Right forelimb (tissue), 1 donor: ENCODE measurements at regions not wholly inside any gene's neighbourhood (a gene's known extent, or its start where the extent isn't known, plus 50 kb on each side); places are given as distances from the start of the nearest gene placed in this dataset.

Experiments used
- DNase-seq: peaks from one replicate; pipeline ENCODE4 v3.0.0-alpha.2; 2018

- DNase-seq: no peak
These were observed 315.1 kb upstream of the CBLB start for GRCh38 chr3:106183762-106184391.

DNA sequence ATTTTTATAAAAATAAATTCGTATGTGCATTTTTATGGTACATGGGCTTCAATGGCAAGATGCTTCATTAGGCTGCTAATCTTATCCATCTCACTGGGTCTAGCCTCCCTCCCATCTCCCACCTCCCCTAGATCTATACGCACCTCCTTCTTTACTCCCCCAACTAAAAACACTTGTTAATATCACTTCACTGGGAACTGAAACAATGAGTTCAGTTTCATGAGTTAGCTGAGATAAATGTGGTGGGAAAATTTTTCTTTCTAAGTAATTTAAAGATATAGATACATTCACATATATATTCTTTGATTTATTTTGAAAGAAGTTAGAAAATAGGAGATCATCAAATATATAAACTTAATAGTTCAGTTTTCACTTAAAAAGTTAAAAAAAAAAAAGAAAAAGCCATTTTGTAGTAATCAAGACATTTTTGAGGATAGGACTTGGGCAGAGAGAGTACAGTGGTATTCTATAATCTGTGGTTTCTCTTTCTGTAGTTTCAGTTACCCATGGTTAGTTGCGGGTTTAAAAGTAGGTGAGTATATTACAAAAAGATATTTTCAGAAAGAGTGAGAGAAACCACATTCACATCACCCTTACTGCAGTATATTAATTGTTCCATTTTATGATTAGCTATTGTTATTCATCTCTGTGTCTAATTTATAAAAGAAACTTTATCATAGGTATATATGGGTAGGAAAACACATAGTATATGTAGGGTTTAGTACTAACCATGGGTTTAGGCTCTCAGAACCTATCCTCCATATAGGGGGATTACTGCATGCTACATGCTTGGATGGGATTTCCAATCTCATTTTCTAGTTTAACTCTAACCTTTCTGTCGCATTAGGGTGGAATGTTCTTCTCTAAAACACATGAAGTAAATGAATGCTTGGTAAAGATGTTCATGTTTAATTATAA is 316.0 kb upstream of the CBLB start:
- DNase-seq: no peak

DNA sequence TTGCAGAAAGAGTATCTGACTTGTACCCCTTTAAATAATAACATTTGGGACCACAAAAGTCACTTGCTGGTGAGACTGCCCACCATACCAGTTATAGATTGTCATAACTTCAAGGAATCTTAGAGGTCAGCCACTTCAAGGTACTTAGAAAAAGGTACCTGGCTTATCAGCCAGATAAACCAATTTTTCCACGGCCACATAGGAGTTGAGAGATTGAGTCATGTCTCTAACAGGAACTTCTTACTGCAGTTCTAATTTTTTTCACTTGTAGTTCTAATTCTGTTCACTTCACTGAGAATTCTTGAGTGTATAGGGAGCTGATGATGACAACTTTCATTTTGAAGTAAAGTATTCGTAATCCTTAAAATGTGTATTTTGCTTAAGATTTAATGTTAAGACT is 317.1 kb upstream of the CBLB start:
- no peak for DNase-seq

GRCh38 chr3:106190296-106190695 is 321.5 kb upstream of the CBLB start:
- no peak for DNase-seq

DNA sequence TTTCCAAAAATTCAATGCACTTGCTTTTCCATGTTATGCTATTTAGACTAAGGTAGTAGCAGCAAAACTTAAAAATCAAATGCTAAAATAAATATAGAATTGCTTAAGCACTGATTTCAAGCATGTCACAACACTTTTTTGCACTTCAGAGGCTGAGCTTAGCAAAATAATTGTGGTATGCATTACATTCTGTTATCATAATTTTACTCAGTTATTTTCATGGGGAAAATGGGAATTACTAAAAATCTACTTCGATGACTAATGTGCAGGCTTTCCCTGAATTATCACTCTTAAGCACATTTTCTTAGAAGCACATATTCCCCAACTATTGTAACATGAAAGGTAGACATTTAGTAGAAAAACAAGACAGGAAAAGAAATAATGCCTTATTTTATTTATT is 322.4 kb upstream of the CBLB start:
- no peak for DNase-seq

DNA sequence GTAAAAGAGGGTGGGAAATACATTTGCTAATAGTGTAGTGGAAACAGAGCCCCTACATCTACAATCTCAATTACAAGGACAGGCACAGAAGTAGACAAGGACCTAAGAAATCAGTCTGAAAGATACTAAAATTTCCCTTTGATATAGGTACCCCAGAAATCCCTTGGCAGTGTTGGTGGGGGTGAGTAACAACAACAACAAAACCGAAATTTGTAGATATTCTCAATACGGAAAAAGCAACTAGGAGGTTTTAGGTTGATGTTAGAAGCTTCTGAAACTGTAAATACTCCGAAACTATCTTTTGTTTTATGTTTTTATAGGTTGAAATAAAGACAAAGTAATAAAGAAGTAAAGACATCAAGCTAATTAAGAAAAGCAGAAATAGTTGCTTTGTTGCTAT is 323.1 kb upstream of the CBLB start:
- DNase-seq: no peak

DNA sequence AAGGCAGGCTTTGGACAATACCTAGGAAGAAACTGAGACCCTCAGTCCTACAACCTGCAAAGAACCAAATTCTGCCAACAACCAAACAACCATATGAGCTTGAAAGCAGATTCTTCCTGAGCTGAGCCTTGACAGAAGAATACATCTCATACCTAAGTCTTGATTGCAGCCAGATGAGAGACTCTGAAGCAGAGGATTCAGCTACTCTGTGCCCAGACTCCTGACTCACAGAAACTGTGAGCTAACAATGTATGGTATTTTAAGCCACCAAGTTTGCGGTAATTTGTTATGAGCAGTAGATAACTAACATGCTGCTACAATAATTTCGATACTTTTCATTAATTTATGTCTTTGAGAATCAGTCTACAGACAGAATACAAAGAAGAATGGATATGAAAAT is 325.1 kb upstream of the CBLB start:
- no peak for DNase-seq

GRCh38 chr3:106194726-106195125 is 325.9 kb upstream of the CBLB start:
- no peak for DNase-seq

DNA sequence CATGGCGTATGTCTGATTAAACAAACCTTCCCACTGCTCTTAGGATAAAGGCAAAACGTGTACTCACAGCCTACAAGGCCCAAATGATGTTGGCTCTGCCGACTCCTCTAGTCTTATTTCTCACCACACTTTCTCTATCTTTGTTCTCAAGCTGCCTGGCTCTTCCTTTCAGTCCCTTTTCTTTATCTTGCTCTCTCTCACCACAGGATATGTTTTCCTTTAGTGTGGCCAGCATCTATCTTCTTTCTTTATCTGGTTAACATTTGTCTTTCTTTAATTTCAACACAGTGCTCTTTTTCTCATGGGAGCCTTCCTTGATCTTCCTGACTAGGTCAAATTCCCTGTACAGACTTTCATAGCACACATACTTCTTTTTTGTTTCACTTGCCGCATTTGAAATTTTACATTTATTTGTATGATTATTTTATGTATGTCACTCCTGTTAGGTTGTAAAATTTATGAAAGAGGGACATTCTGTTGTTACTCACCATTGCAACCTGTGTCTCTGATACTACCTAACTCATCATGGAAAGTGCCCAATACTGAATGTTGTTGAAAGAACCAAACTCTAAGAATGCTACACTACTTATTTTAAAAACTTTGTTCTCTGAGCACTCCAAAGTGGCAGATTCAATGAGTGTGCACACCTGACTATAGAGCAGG is 328.9 kb upstream of the CBLB start:
- no peak for DNase-seq

- no peak for DNase-seq
These were observed 335.5 kb upstream of the CBLB start for GRCh38 chr3:106204160-106204868.

DNA sequence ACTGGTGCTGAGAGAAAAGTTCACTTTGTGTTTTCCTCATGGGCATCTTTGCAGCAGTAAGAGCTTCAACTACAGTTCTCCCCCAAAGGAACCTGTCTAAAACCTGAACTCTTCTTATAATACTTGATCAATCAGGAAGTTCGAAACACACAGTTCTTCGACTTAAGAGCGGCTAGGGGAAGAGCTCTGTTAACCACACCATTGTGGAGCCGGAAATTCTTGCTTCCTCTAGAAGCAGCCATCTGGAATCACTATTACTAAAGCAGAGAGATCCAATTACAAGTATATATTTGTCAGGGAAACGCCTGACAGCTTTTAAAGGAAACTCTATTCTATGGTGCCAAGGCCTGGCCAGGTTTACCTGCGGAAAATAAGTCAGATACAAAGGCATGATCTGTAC is 337.3 kb upstream of the CBLB start:
- no peak for DNase-seq

GRCh38 chr3:106206613-106207012 is 337.8 kb upstream of the CBLB start:
- DNase-seq: no peak

DNA sequence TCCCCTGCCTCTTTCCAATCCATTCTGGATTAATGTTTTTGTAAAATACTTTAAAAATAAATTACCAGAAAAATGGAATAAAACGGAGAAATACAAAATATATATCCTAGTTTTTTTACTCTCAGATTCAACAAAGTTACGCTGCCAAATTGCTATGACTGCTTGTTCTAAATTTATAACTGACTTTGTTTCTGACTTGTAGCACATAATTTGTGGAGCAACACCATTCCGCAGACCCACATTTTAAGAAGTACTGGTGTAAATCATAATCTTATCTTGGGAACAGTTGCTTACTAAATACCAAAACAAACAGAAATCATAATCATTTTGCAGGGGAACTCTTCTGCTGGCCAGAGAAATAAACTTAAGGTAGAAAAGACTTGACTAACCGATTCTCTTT is 339.4 kb upstream of the CBLB start:
- DNase-seq: no peak

DNA sequence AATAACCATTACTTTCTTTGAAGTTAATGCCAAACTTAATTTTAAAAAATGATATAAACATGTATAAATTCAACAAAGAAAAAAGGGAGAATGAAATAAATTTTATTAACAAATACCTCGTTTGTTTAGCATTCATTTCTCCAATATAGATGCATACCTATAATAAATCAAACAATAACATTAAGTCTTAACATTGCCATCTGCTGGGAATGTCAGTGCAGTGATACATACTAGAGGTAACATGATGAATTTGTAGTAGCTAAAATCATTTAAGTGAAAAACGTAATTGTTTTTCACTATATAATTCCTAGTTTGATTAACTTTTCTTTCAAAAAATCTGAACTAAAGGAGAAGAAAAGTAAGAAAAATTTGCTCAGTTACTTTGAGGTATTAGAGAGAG is 340.2 kb upstream of the CBLB start:
- DNase-seq: no peak

DNA sequence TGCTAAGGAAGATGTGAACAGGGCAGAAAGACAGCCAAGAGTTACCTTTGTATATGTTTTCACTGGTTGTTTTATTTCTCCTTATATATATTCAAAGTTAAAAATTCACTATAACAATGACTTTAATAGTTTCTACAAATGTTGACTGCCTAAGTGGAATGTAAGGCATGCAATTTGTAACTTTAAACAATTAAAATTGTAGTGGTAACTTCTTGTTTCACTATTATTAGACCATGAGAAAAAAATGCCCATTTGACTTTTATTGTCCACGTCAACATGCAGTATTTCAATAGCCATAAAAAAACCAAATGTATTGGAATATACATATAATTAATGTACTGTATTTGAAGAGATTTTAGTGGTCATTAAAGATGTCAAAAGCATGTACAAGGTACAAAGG is 340.7 kb upstream of the CBLB start:
- DNase-seq: no peak

DNA sequence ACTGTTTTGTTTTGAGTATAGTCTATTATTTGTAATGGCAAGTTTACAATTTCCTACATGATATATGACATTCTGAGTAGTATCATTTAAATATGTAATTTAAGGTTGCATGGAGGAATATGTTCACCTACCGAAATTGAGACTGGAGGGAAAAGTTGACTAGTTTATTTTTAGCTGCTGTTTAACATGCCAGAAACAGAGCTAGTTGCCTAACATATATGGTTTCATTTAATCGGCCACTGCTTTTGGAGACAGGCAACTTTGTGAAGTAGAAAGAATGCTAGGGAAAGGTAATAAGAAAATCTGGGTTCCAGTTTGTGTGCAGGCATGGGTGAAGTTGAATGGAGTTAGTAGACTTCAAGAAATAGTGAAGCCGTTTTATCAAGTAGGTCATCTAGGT is 342.1 kb upstream of the CBLB start:
- DNase-seq: no peak

DNA sequence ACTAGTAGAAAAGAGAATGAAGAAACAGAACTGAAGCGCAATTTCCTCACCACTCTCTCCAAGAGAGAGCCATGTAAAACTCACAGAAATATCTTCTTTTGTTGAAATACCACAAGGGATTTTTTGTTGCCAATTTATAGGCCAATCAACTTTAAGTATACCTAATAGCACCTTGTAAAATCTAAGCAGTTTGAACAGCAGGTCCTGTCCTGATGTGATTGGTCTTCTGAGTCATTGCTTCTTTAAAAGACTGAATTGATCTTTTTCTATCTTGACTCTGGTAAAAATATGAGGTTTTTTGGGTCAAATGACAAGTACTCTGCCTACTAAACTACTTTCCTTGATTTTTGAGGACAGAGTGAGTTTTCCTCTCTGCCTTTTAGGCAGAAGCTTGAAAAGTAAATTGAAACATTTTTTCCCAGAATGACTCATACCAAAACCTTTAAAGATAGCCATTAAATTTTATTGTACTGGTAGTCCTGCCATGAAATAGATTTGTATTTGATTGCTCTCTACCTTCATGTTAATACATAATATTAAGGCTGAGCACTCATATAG is 343.9 kb upstream of the CBLB start:
- no peak for DNase-seq

DNA sequence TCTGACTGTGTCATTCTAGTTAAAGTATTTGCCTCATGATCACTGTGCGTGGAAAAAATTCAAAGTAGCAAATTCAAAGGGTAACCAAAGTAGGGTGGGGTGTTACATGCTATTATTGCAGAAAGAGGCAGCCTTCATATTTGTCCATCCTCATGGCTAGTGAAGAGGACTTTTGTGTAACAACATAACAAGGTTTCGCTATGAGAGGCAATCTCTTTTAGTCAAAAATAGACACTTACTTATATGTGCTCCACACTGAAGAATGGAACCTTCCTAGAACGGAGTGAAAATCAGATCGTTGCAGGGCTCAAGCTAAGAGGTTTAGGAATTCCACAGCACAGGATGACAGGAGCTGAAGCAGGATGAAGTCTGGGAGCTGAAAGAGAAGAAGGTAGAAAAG is 345.1 kb upstream of the CBLB start:
- DNase-seq: no peak

- DNase-seq: no peak
These were observed 345.8 kb upstream of the CBLB start for GRCh38 chr3:106214641-106215040.

GRCh38 chr3:106215047-106215446 is 346.2 kb upstream of the CBLB start:
- no peak for DNase-seq

GRCh38 chr3:106217745-106218144 is 348.9 kb upstream of the CBLB start:
- no peak for DNase-seq

GRCh38 chr3:106227068-106227467 is 358.3 kb upstream of the CBLB start:
- DNase-seq: no peak

DNA sequence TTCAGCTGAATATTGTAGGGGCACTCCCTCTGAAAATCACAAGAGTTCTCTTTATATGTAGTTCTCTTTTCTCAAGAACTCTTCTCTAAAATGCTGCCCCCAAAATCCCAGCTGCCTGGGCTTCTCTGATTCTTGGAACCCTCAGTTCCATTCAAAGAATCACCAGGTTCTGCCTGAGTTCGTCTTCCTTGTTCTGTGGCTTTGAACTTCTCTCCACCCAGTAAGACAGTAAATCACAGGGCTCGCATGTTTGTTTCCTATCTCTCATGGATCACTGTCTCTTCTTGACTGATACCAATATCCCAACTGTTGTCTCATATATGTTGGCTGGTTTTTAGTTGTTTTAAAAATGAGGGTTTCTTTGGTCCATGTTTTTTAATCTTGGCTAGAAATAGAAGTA is 359.5 kb upstream of the CBLB start:
- DNase-seq: no peak
